Epidermal melanocyte (primary cell): ENCODE measurements at regions not wholly inside any gene's neighbourhood (a gene's known extent, or its start where the extent isn't known, plus 50 kb on each side); places are given as distances from the start of the nearest gene placed in this dataset.
A peak's percentile ranks its signal among the peaks of the same experiment; 100 is the strongest.
"Not testable (repeated sequence)": the region's sequence is repeated elsewhere in the genome, so short reads cannot be mapped to it uniquely, and the experiment has no call there.

ENCODE experiments used
- DNase-seq: peaks from one replicate; pipeline ENCODE4 v3.0.0; 2011; ENCODE audit warnings: low spot score; ENCODE audit not compliant: insufficient read length

DNA sequence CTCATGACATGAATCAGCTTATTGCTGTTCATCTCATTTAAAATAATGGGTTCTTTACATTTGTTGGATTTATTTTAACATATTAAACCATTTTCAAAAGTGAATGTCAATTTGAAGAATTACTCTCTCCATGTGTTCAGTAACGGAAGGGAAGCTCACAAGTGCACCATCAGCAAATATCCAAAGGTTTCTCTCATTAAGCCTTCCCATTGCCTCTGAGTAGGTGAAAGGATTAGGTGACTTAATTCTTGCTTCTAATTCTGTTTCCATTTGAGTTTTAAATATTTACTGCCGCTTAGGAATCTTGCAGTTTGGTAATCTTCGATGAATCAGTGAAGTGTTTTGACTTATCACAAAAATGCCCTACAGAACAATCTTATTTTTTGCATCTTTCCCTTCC is 145.1 kb upstream of the NYAP2 start:
- DNase-seq, result no peak

DNA sequence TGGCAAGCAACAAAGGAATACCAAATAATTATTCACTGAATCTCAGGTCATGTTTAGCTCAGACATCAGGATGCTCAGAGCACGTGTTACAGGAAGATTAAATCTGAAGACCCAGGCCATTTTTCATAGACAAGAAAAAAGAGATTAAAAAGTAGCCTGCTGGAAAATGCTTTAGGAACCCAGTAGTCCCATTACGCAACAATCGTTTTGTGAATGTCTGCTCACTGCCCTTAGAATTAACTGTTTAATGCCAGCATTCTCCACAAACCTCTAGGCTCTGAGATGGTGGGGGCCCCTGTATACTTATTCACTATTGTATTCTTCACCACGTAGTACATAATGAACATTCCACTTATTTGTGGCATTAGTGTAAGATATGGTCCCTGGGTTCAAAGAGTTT is 154.6 kb upstream of the NYAP2 start:
- no peak for DNase-seq

DNA sequence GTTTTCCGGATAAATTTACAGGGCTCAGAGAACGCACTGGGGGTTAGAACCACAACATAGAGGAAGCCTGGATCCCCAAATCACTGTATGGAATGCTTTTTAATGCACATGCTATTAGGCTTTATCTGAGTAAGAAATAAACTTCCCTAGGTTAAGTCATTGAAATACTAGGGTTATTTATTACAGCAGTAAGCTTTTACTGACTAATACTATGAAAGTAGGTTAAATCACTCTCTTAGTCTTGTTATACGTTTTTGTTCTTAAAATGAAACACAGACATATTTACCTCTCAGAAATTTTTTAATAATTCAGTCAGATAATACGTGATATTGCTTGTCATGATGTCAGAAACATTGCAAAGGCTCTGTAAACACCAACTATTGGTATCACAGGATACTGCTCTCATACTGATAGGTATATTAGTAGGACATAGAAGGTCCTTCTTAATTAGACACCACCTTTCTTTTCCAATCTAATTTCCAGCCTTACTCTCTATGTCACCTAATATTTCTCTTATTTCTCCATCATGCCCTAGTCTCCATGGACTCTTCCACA is 162.7 kb upstream of the NYAP2 start:
- no peak for DNase-seq

DNA sequence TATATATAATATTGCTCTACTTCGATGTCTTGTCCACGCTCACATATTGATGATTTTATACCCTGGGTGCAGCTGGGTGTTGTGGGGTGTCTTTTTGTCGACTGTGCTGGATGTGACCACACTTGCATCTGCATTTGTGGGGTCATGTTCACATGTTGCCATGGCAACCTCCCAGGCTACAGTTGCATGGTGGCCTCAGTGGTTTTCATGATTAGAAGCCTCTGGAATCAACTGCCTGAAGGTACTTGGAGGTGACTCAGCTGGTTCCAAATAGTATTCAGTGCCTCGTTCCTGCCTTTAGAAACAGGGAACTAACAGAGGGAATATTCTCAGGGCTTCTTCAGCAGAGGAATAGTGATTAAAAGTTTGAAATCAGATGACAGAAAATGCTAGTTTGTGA is 166.3 kb upstream of the NYAP2 start:
- DNase-seq, result no peak

DNA sequence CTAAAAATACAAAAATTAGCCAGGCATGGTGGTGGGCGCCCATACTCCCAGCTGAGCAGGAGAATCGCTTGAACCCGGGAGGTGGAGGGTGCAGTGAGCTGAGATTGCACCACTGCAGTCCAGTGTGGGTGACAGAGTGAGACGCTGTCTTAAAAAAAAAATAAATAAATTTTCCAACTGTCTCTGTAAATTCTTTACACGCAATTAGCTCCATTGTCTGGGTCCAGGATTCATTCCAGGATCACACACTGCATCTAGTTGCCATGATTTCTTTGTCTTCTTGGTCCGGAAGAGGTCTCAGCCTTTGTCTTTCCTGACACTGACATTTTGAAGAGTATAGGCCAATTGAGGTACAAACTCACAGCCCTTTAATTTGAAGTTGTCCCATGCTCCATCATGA is 167.6 kb upstream of the NYAP2 start:
- no peak for DNase-seq

DNA sequence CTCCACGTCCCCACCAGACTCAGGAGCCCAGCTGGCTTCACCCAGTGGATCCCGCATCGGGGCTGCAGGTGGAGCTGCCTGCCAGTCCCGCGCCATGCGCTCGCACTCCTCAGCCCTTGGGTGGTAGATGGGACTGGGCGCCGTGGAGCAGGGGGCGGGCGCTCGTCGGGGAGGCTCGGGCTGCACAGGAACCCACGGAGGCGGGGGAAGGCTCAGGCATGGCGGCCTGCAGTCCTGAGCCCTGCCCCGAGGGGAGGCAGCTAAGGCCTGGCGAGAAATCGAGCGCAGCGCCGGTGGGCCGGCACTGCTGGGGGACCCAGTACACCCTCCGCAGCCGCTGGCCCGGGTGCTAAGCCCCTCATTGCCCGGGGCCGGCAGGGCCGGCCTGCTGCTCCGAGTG is 170.2 kb upstream of the NYAP2 start:
- not testable (repeated sequence) for DNase-seq

DNA sequence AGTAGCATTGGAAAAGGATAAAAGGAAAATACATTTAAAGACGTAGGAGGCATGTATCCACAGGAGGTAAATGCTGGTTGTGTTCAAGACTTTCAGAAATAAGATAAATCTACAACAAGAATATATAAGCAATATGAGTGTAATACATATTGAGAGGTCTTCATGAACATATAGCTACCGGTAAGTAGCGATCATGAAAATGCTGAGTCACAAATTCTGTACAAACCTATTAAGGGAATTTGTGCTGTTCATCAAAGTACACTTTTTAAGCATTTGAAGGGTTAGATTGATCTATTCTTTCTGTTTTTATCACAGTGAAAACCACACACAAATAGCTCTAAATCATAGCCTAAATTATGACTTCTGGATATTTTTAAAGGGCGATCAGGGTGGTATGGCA is 173.1 kb upstream of the NYAP2 start:
- DNase-seq, result no peak

DNA sequence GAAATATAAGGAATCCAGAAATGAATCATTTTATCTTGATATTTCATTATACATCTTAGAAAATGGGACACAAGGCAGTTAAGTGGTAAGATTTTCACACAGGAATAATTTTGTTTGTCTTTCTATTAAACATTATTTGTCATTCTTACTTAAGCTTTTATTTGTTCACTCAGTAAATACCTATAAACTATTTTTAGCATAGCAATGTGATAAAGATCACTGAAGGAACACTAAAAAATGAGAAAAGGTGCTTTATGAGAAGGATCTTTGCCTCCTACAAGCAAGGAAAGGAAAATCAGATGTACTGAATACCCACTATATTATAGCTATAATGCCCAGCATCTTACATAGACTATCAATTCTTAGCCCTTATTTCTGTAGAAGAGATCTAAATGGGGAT is 176.2 kb upstream of the NYAP2 start:
- no peak for DNase-seq

DNA sequence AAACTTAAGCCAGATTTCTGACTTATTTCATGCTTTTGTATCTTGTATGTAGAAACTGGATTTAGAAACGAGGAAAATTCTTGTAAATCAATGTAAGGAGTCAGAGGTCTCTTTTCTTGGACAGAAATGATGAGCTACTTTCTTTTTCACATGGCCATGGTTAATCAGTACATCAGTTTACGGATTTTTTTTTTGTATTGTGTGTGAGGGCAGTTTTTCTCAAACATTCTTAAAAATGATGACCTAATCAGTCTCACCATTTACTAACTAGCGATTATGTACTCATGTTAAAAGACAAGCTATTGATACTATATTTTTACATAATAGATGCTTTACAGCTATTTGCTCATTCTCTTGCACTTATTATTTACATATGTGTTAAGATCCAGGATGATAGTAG is 165.2 kb upstream of the DOCK10 start:
- no peak for DNase-seq

DNA sequence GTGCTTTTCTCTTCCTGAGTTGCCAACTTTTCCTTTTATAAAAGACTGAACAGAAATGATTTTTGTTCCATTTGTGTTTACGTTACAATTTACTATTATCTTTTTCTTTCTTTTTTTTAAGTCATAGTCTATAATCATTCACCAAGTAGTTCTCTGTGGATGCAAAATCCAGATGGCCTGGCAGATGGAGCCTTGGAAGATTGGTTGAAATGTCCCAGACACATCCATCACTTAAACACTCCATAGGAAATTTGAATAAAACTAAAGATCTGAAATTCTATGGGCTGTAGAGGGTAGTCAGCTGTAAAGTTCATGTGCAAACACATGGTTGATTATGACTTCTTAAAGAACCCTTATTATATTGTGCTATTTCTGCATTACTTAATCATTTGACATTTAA is 164.8 kb upstream of the DOCK10 start:
- DNase-seq, result no peak

DNA sequence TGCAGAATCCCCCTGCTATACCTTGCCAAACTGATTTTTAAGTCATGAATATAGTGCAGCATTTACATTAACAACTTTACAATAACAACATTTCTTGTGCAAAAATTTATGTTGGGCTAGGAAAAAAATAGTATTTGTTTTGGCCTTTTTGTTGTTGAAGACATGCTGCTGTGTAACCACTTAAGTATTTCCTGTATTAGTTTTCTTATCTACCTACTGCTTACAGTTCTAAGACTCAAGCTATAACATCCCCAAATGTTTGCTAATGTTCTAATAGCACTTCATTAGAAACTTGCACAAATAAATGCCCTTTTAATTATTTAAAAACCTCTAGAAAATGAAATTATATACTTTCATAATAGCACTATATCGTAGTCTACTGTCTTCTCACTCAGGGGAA is 154.3 kb upstream of the DOCK10 start:
- DNase-seq, result no peak

DNA sequence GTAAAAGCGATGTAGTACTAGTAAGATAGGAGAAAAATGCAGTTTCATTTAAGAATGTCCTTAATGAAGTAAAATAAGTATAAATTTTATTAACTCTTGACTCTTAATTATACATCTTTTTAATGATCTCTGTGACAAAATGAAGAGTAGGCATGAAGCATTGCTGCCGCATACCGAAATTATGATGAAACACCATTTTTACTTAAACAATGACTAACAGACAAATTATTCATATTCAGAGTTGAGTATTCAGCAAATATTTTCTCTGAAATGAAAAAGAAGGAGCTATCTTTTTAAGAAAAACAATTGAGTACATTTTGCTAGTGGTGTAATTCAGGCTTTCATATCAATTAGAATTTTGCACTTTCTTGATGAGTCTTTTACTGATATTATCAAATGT is 150.6 kb upstream of the DOCK10 start:
- DNase-seq, result no peak

DNA sequence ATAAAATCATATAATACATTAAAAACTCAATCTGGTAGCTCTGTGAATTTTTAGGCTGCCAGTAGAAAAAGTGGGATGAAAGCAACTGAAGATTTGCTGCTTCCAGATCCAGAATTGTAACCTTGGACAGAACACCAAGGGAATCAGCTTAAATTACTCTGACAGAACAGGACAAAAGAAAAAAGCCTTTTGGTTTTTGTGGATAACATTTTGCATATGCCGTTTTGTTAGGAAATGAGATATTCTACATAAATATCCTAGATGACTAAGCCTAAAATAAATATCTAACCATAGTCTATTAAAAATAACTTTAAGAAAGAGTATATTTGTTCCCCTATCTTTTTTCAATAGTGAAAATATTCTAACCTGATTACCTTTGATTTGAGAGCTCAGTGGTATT is 148.7 kb upstream of the DOCK10 start:
- no peak for DNase-seq

DNA sequence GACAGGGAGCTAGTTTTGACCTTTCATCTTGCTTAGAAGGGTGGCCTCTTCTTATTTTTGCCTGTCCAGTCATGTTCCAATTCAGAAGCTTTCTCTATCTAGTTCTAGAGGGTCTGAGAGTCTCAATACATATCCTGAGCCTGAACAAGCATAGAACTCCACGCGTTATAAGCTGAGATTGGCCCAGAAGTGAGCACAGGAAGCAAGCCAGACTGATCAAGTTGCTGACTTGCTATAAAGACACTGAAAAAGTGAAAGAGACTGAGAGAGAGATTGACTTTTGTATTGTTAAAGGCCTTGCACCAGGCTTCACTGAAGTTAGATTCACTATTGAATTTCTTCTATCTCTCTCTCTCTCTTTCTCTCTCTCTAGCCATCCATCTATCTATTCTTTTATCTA is 142.7 kb upstream of the DOCK10 start:
- DNase-seq, result no peak

DNA sequence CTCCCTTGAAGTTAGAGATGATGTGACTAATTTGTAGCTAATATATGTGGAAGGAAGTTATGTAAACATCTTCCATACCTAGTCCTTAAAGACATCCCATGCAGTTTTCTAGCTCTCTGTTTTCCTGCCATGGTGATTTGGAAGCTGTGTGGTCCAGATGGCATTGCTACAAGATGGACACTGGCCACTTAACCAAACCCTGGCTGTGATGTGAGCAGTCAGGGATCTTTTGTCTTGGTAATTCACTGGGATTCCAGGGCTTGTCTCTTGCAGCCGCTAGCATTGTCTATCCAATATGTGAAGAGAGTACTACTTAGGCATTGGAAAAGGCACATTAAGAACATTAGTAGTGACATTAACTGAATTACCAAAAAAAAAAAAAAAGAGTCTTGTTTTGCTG is 139.9 kb upstream of the DOCK10 start:
- no peak for DNase-seq

DNA sequence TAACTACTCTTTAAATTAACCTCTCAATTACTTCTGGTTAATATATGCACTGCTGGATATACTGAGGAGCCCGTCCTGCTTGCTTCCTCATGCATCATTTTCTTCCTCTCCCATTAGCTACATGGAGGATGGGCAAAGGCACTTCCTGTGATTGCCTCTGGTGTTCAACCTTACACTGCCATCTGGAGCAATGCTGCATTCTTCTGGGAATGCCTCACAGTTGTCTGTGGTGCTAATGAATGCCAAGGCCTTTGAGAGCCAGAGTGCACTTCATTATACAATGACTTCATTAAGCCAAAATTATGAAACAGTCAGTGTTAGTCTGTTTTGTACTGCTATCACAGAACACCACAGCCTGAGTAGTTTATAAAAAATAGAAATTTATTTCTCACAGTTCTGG is 134.8 kb upstream of the DOCK10 start:
- peak; percentile 19 for DNase-seq

DNA sequence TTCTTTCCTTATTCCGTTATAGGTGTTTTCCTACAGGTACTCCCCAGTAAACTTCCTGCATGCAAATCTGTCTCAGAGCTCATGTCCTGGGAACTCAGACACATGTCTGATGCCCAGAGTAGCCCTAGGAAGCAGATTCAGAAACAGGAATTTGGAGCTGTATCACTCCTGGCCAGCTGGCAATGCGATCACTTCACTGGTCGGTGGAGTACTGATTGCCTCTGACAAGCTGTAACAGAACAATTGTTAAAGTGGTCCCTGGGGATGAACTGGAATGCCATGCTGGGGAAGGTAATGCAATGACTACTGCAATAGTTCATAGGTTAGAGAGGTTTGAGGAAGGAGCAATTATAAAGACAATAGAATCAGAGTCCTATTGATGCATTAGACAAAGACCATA is 131.6 kb upstream of the DOCK10 start:
- DNase-seq, result no peak

DNA sequence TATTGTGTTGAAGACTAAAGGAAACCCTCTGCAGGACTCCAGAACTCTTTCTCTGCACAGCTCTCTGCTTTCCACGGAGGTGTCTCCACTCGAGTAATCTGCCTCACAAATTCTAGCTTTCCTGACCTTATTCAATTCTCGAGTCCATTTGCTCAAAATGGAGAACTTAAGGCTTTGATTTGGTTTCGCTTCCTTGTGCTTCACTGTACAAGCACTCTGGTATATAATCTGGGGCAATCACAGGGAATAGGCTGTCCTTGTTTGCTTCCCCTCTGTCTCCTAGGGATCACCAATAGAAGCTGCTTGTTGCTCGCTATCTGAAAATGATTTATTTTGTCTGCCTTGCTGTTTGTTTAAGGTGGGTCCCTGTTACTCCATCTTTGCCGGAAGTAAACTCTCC is 129.1 kb upstream of the DOCK10 start:
- no peak for DNase-seq

DNA sequence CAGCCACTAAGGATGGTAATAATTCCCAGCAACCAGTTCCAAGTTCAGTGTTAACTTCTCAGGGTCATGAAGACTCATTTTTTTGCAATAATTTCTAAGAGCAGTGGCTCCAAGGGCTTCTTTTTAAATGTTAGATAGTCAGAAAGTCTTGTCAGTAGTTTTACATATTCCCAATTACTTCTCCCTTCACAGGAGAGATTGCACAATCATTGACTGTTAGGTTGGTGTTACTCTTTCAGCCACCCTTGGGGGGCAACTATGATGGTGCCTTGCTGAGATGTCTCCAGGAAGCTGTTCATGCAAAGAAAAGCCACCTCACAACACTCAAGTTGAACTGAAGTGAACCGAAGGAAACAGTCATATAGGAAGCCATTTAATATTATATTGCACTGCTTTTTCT is 127.9 kb upstream of the DOCK10 start:
- DNase-seq, result no peak

DNA sequence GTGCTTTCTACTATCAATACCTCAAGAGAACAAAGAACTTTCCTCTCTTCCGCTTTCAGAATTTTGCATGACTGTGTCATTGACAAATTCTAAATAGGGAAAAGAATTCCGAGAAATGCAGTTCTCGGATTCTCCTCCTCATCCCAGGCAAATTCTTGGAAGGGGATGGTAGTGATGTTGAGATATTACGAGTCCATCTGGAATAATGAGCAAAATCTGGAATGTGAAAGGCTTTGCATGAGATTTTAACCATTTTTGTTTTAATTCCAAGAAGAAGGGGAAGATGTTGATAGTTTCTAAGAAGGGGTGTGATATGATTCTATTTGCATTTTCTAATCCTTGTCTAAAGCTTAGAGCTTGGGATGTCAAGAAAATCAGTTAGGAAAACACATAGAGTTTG is 127.1 kb upstream of the DOCK10 start:
- DNase-seq, result no peak

DNA sequence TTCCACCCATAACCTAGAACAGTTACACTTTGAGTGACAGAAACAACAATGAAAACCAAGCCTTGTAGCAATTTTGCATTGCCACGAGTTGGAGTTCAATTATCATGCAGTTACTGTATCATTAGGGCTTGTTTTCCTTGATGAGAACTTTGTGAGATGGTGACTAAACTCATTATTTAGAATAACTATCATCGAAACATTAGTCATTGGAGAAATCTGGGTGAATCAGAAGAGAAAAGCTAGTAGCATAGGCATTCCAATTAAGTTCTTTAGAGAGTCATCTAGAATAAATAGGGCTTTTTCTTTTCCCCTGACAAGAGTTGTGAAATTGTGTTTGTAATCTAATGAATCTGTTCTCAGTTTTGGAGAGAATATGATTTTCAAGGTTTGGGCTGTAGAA is 122.8 kb upstream of the DOCK10 start:
- no peak for DNase-seq

DNA sequence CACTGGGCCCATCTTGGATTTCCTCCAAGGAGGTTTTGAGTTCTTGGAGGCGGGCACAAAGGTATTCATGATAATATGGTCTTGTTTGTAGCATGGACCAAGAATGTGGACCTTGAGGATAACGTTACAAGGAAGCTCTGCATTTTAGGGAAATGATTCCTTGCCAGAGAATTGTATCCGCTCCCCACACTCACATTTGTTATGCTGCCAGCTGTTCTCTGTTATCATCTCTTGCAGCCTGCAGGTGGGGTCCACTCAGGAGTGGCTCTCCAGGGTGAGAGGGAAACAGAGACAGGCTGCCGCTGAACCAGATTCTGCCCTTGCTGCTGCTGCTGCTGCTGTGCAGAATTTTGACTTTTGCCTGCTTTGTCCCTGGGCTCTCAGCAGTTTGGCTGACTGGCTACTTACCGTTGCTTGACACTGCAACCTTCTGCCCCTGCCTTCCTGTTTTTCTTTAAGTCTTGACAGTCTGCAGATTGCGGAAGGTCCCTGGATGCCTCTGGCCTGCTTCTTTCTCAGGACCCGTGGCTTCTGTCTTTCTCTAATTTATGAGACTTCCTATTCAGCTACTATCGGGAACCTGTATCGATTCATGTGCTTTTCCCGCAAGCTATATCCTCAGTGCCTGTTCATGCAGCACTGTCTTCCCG is 122.3 kb upstream of the DOCK10 start:
- DNase-seq, result no peak

DNA sequence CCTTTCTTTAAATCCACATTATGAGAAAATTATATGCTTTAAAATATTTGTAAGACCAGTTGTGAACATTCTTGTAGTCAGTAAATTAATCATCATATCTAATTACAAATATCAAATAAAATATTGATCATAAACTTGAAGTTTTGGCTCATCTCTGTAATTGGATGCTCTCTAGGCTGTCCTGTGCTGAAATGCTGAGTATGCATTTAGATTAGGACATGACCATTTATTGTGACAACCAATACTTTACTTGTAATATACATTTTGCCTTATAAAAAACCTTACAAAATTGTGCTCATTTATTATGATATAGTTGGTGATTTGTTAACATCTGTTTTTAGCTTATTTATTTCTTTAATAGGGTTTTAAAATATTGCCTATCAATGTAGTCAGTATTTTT is 116.1 kb upstream of the DOCK10 start:
- DNase-seq, result no peak
